RWPE1 (cell line): ENCODE measurements at regions not wholly inside any gene's neighbourhood (a gene's known extent, or its start where the extent isn't known, plus 50 kb on each side); places are given as distances from the start of the nearest gene placed in this dataset.

Source experiments
- CTCF ChIA-PET: fragments of 350-600 bp; sonication (Branson Sonifier 250); formaldehyde crosslinking; extraction: SDS; loops from one replicate; lab custom pipeline; 2021; lab: Yijun Ruan, JAX
- POLR2A ChIA-PET: fragments of 400-600 bp; formaldehyde crosslinking; extraction: SDS; loops from one replicate; lab custom pipeline; 2020; ENCODE audit warnings: antibody characterized with exemption; ENCODE audit not compliant: low non-redundant PET; lab: Yijun Ruan, JAX
- DNase-seq: peaks from one replicate; pipeline ENCODE4 v3.0.0; 2012; ENCODE audit warnings: low spot score
- H3K27ac ChIP-seq: fragments of 450-650 bp; 2 replicates; pipeline ENCODE4 v1.5.1; 2017
- TF ChIP-seq, protein P1 (sequence below): fragments of 450-650 bp; conservative IDR thresholded peaks from 2 replicates; pipeline ENCODE4 v1.5.1; 2017; ENCODE audit warnings: low read depth, mild to moderate bottlenecking

DNA sequence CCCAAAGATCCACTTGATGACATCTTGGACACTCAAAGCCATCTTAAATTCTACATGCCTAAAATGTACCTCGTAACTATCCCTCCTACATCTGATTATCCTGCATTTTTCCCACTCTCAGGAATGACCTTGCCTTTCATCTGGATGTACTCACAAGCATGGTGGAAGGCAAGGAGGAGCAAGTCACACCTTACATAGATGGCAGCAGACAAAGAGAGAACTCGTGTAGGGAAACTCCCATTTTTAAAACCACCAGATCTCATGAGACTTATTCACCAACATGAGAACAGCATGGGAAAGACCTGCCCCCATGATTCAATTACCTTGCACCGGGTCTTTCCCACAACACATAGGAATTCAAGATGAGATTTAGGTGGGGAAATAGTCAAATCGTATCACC is 616.0 kb downstream of the MCTP2 start:
- TF ChIP-seq, protein P1, sequence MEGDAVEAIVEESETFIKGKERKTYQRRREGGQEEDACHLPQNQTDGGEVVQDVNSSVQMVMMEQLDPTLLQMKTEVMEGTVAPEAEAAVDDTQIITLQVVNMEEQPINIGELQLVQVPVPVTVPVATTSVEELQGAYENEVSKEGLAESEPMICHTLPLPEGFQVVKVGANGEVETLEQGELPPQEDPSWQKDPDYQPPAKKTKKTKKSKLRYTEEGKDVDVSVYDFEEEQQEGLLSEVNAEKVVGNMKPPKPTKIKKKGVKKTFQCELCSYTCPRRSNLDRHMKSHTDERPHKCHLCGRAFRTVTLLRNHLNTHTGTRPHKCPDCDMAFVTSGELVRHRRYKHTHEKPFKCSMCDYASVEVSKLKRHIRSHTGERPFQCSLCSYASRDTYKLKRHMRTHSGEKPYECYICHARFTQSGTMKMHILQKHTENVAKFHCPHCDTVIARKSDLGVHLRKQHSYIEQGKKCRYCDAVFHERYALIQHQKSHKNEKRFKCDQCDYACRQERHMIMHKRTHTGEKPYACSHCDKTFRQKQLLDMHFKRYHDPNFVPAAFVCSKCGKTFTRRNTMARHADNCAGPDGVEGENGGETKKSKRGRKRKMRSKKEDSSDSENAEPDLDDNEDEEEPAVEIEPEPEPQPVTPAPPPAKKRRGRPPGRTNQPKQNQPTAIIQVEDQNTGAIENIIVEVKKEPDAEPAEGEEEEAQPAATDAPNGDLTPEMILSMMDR = no peak
- POLR2A ChIA-PET = no interaction called here
- DNase-seq = no peak
- CTCF ChIA-PET = no interaction called here
- no peak overlapping the region for H3K27ac ChIP-seq

DNA sequence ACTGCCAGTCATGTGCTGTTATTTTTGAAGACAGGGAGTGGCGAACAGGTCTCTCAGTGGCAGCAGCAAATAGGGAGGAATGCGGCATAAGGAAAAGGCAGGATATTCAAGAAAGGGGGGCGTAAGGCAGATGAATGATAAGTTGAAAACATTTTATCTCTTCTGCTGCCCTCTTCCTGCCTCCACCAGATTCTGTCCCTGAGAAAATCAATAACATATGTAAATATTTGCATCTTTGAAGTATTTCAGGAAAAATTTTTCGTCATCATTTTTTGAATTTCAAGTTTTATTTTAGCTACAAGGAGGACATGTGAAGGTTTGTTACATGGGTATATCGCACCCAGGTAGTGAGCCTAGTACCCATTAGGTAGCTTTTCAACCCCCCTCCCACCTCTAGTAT is 616.7 kb downstream of the MCTP2 start:
- CTCF ChIA-PET = interaction anchor here (0.6 kb wide), 1 partner anchor 230 kb away, joined by 3 read pairs; no protein-coding TSS in a partner anchor
- DNase-seq = no peak
- TF ChIP-seq, protein P1 = no peak
- POLR2A ChIA-PET = no interaction called here
- no peak overlapping the region for H3K27ac ChIP-seq

DNA sequence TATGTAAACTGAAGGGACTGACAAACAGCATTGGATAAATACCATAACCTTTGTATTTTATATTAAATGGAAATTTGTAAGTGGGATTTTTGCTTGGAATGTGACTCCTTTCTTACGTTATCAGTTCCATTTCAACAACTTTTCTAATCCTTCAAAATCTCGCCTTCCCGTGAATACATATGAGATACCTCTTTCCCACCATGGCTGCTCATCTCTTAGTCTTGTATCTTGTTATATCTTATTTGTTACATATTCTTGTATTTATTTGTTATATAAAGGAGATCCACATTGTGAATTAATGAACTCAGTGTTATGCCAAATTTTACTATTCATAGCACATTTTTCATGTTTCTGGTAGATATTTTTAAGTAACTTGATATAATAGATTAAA is 623.7 kb downstream of the MCTP2 start:
- CTCF ChIA-PET = no interaction called here
- no peak for DNase-seq

DNA sequence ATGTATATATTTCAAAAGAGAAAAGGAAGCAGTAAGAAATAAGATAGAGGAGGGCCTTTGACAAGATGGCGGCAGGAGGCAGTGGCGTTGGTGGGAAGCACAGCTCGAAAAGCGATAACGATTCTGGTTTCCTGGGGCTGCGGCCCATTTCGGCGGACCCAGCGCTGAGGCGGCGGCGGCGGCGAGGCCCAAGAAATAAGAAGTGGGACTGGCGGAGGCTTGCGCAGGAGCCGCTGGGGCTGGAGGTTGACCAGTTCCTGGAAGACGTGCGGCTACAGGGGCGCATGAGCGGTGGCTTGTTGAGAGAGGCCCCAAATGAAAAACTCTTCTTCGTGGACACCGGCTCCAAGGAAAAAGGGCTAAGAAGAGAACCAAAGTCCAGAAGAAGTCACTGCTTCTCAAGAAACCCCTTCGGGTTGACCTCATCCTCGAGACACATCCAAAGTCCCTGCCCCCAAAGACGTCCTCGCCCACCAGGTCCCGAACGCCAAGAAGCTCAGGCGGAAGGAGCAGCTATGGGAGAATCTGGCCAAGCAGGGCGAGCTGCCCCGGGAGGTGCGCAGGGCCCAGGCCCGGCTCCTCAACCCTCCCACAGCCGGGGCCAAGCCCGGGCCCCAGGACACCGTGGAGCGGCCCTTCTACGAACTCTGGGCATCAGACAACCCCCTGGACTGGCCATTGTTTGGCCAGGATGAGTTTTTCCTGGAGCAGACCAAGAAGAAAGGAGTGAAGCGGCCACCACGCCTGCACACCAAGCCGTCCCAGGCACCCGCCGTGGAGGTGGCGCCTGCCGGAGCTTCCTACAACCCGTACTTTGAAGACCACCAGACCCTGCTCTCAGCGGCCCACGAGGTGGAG is 624.3 kb downstream of the MCTP2 start:
- POLR2A ChIA-PET = no interaction called here
- TF ChIP-seq, protein P1 = no peak
- CTCF ChIA-PET = no interaction called here
- no peak for DNase-seq
- no peak overlapping the region for H3K27ac ChIP-seq

More for the DNA sequence above, 623.7 kb downstream of the MCTP2 start:
- POLR2A ChIA-PET = no interaction called here
- TF ChIP-seq, protein P1 = no peak
- no peak overlapping the region for H3K27ac ChIP-seq

DNA sequence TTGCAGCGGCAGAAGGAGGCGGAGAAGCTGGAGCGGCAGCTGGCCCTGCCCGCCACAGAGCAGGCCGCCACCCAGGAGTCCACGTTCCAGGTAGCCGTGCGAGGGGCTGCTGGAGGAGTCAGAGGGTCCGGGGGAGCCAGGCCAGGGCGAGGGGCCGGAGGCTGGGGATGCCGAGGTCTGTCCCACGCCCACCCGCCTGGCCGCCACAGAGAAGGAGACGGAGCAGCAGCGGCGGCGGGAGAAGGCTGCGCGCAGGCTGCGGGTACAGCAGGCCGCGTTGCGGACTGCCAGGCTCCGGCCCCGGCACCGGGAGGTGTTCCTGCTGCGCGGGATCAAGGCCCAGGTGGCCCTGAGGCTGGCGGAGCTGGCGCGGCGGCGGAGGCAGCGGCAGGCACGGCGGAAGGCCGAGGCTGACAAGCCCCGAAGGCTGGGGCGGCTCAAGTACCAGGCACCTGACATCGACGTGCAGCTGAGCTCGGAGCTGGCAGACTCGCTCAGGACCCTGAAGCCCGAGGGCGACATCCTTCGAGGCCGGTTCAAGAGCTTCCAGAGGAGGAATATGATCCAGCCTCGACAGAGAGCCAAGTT is 625.0 kb downstream of the MCTP2 start:
- no peak for DNase-seq
- ChIA-PET CTCF (interaction anchor here (0.6 kb wide), 1 partner anchor 162 kb away, joined by 3 read pairs; no protein-coding TSS in a partner anchor), POLR2A (no interaction called here)
- H3K27ac ChIP-seq = no peak overlapping the region
- TF ChIP-seq, protein P1 = no peak

DNA sequence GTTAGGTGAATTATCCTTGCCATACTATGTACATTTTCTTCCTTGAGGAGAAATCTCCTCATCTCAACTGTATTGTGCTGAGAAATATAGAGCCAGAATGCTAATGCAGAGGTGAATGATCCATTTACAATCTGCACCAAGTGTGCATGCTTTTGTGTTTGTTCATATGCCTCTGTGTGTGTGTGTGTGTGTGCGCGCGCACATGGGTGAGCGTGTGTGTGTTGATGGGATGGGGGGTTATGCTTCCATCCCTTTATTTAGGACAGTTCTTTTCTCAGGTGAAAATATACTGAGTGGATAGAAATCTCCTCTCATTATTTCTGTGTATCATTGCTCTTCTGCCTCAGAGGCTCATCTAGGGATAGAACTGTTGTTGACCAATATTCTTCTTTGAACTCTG is 626.1 kb downstream of the MCTP2 start:
- no peak for DNase-seq
- no peak overlapping the region for H3K27ac ChIP-seq
- CTCF ChIA-PET = no interaction called here
- TF ChIP-seq, protein P1 = no peak
- POLR2A ChIA-PET = no interaction called here
